SK-N-SH (cell line): ENCODE measurements at regions not wholly inside any gene's neighbourhood (a gene's known extent, or its start where the extent isn't known, plus 50 kb on each side); places are given as distances from the start of the nearest gene placed in this dataset.

Experiments
- ELF1 ChIP-seq: IDR thresholded peaks from 2 replicates; pipeline ENCODE4 v1.4.0; 2012
- EP300 ChIP-seq, 2 experiments: IDR thresholded peaks; 2 replicates each; pipeline versions ENCODE4 v1.4.0 to v1.6.1; 2012; ENCODE audit warnings: borderline replicate concordance in 1 of 2, low read depth in 1 of 2, low read length in 1 of 2
- MAX ChIP-seq: IDR thresholded peaks from 2 replicates; pipeline ENCODE4 v1.4.0; 2012; ENCODE audit warnings: low read depth
- TCF12 ChIP-seq: IDR thresholded peaks from 2 replicates; pipeline ENCODE4 v1.4.0; 2012
- USF1 ChIP-seq: IDR thresholded peaks from 2 replicates; pipeline ENCODE4 v1.4.0; 2012; ENCODE audit warnings: low read depth, borderline replicate concordance
- TF ChIP-seq, protein P1 (sequence below): fragments of 200-600 bp; sonication (generic); IDR thresholded peaks from 2 replicates; pipeline ENCODE4 v1.6.1; 2017; ENCODE audit warnings: antibody characterized with exemption, mild to moderate bottlenecking, moderate library complexity

DNA sequence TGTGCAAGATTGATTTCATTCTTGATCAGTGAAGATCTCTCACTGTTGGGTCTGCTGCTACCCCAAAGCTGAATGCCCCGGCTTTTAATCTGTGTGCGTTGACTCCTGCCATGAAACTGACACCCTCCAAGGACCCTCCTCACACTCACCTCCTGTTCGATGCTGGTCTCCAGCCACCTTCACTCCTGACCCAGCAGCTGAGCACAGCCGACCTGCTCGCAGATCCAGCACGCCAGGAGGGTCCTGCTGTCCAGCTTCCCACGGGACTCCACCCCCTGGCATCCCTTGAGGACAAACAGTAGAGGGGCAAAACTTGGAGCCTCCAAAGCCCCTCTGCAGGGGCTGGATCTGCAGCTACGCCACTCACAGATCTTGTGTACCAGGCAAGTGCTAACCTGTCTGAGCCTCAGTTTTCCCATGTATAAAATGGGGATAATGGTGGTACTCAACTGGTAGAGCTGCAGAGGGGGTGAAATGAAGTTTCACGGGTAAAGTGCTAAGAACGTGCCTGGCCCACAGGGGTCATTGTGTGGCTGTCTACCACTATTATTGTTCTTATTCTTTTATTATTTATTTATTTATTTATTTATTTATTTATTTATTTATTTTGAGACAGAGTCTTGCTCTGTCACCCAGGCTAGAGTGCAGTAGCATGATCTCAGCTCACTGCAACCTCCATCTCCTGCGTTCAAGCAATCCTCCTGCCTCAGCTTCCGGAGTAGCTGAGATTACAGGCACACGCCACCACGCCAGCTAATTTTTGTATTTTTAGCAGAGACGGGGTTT, 178.0 kb downstream of the PHETA1 start:
- TF ChIP-seq, protein P1, sequence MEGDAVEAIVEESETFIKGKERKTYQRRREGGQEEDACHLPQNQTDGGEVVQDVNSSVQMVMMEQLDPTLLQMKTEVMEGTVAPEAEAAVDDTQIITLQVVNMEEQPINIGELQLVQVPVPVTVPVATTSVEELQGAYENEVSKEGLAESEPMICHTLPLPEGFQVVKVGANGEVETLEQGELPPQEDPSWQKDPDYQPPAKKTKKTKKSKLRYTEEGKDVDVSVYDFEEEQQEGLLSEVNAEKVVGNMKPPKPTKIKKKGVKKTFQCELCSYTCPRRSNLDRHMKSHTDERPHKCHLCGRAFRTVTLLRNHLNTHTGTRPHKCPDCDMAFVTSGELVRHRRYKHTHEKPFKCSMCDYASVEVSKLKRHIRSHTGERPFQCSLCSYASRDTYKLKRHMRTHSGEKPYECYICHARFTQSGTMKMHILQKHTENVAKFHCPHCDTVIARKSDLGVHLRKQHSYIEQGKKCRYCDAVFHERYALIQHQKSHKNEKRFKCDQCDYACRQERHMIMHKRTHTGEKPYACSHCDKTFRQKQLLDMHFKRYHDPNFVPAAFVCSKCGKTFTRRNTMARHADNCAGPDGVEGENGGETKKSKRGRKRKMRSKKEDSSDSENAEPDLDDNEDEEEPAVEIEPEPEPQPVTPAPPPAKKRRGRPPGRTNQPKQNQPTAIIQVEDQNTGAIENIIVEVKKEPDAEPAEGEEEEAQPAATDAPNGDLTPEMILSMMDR = no peak
- TF ChIP-seq EP300 (IDR thresholded peaks at IDR 0.05; ENCODE audit: borderline replicate concordance in 1 of 2, low read depth in 1 of 2, low read length in 1 of 2) (no peak), USF1 (no peak), TCF12 (no peak), ELF1 (no peak), MAX (no peak)
